RCC 7860 (cell line): ENCODE measurements at regions not wholly inside any gene's neighbourhood (a gene's known extent, or its start where the extent isn't known, plus 50 kb on each side); places are given as distances from the start of the nearest gene placed in this dataset.
"Not testable (repeated sequence)": the region's sequence is repeated elsewhere in the genome, so short reads cannot be mapped to it uniquely, and the experiment has no call there.

Experiments
- DNase-seq: peaks from one replicate; pipeline ENCODE4 v3.0.0-alpha.2; 2015; ENCODE audit warnings: low spot score
- FAIRE-seq: peaks from 2 replicates; lab custom pipeline; 2012; peaks lifted over from hg19 to GRCh38; lab: Jason Lieb, UNC

- no peak for FAIRE-seq
Measured at GRCh38 chr7:19390795-19391194, 245.6 kb upstream of the FERD3L start.

DNA sequence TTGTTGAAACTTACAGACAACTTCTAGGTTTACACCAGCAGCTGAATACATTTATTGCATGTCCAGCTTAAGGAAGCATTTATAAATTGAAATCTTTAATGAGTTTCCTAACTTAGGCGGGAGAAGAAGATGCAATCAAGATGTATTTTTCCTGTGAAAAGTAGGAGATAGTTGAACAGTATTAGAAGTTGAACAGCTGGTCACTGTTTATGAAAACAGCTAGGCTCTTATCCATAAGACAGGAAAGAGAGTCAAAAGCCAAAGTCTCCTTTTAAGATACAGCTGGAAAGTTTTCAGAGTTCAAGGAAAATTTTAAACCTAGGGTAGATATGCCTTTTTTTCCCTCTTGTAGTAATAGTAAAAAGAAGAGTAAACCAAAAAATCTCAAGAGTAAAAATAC, 236.1 kb upstream of the FERD3L start:
- FAIRE-seq (no peak), DNase-seq (no peak)

More at GRCh38 chr7:19390795-19391194, 245.6 kb upstream of the FERD3L start:
- no peak for DNase-seq

GRCh38 chr7:19378345-19378714, 233.1 kb upstream of the FERD3L start:
- DNase-seq: no peak
- FAIRE-seq: no peak

GRCh38 chr7:19377611-19378344, 232.6 kb upstream of the FERD3L start:
- DNase-seq: no peak
- no peak for FAIRE-seq

DNA sequence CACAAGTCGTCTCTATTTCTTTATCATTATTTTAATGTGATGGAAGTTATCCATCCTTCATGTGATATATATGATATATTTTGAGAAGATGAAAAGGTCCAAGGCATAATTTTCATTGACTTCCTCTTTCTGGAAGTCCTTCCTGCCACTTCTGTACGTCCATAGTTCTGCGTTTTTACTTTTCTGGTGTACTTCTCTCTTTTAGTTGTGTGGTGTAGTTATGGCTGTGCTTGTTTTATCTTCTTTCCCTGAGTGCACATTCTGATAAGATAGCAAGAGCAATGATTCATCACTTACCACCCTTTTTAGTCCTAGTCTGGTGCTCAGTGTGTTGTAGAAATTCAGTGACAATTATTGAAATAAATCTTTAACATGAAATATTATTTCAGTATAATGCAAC, 231.3 kb upstream of the FERD3L start:
- no peak for FAIRE-seq
- DNase-seq: no peak

GRCh38 chr7:19375976-19376375, 230.8 kb upstream of the FERD3L start:
- DNase-seq: no peak
- FAIRE-seq: no peak

DNA sequence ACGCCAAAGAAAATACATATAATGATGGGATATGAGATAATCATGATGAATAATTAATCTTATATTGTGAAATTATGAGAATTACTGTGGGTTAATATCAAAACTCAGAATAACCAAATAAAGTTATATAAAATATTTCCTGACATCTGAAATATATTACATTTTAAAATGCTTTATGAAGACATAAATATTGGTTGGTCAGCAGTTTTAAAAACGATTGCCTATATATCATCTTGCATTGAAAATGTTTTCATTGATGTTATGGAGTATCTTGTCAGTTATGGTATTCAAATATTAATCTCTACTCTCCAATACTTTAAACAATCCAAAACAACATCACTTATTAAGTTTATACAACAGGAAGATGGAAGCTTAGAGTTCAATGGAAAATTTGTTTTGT, 228.1 kb upstream of the FERD3L start:
- FAIRE-seq: no peak
- no peak for DNase-seq

DNA sequence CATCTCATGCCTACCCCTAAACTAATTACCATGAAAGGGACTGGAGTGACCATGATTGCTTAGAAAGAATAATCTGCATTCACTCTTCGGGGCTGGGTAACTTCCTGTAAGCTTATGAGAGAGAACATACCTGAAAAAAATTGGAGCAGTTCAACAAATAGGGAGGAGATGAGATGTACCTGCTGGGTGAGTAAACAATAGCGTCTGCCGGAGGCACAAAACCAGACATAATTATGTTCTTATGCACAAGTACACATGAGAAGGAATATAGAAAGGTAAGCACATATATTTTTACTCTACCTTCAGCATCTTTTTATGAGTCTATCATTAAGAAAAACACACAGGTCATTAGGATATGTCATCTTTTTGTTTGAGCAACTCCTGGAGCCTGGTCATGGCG, 224.6 kb upstream of the FERD3L start:
- DNase-seq (no peak), FAIRE-seq (no peak)

DNA sequence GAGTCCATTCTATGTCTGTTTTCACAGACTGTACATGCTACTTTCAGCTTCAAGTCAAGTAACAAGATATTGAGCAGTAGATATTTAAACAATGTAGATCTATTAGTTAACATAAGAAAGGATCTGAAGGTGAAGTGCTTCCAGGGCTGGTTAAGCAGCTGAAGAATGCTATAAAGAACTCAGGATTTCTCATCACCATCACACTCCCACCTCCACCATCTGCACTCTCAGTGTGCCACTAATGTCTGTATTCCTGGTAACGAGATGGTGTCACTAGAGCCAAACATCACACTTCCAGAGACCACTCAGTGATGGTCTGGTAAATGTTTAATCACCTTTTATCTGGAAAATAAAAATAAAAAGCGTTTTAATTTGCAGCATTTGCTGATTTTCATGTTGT, 224.0 kb upstream of the FERD3L start:
- FAIRE-seq (no peak), DNase-seq (no peak)

GRCh38 chr7:19368491-19368925, 223.3 kb upstream of the FERD3L start:
- no peak for FAIRE-seq
- DNase-seq: no peak

DNA sequence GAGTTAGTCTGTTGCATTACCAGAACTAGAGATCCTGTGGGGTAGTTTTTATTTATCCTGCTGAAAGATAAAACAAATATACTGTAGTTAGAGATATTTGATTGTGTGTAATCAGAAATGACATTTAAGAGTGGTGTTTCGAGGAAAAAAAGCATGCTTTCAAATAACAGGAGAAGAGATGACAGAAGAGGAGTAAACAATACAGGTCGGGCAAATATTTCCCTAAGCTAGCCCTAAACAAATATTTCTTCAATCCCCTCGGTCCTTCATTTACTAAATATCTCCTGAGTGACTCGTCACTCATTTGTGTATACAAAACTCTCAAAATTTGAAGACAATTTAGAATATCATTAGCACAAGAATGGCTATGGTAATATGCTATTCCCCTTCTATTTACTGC, 219.7 kb upstream of the FERD3L start:
- DNase-seq (no peak), FAIRE-seq (no peak)

- no peak for FAIRE-seq
Measured at GRCh38 chr7:19362099-19362498, 216.9 kb upstream of the FERD3L start.

DNA sequence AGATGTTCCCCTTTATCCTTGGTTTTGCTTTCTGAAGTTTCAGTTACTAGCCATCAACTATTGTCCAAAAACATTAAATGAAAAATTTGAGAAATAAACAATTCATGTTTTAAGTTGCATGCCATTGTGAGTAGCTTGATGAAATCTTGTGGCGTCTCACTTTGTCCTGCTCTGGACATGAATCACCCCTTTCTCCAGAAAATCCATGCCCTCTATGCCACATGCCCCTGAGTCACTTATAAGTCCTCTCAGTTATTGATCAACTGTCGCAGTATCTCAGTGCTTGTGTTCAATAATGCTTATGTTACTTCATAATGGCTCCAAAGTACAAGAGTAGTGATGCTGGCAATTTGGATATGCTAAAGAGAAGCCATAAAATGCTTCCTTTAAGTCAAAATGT, 208.0 kb upstream of the FERD3L start:
- no peak for DNase-seq
- FAIRE-seq: no peak

More at GRCh38 chr7:19362099-19362498, 216.9 kb upstream of the FERD3L start:
- no peak for DNase-seq

- DNase-seq (no peak), FAIRE-seq (no peak)
Measured at GRCh38 chr7:19352305-19352695, 207.1 kb upstream of the FERD3L start.

GRCh38 chr7:19351341-19352304, 206.4 kb upstream of the FERD3L start:
- DNase-seq (no peak), FAIRE-seq (no peak)

GRCh38 chr7:19339512-19339911, 194.3 kb upstream of the FERD3L start:
- DNase-seq: no peak
- no peak for FAIRE-seq

GRCh38 chr7:19338512-19338911, 193.3 kb upstream of the FERD3L start:
- FAIRE-seq, DNase-seq: not testable (repeated sequence)

DNA sequence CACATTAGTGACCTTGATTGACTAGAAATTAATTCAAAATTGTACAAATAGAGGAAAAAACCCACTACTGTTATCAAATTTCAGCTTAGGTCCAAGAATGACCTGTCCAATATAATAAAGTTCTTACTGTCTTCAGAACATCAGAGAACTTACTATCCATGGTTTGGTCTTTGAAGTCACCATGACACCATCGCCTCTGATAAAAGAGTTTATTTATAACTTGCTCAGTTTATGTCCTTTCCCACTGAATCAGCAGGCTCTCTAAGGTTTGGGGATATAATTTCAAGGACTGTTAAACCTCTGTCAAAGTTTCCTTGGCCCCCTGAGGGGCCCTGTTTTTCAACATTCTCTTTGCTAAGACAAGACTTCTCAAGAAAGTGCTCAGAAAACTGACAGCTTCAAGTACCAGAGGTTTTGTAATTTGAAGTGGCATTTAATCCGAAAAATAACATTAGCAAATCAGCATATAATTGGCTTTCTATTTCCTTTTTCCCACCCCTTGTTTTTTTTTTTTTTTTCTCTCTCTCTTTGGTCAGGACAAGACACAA, 191.7 kb upstream of the FERD3L start:
- no peak for FAIRE-seq
- DNase-seq: no peak

DNA sequence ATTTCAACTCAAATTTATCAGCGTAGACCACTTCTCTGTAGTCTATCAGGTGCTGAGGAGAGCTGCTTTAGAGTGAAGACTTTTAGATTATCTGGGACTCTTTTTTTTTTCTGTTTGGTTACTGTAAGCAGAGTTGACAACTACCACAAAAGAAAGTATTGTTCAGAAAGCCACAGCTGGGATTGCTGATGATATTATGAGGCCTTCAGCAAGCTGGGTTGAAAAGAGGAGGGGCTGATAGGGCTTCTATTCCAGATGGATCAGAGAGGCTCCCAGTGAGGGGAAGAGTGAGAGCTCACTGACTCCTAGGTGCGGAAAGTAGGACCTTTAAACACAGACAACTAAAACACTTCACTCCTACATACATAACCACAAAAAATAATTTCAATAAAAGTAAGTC, 188.5 kb upstream of the FERD3L start:
- DNase-seq: no peak
- no peak for FAIRE-seq

GRCh38 chr7:19327018-19327417, 181.8 kb upstream of the FERD3L start:
- FAIRE-seq (no peak), DNase-seq (no peak)

DNA sequence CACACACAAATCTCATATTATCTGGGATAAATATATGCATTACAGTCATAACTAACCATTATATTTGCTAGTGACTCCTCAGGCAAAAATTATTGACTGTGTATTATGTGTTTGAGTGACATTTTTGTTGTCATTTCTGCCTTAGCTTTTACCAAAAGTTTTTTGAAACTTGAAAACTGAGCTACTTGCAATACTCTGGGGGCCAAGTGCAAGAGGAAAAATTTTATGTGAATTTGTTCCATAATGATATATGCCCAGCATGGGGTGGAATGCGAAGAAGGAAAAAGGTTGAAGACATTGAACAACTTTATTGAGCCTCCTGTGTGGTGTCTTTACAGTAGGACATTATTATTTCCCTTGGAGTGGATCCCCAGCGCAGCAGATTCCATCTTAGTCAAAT, 176.8 kb upstream of the FERD3L start:
- no peak for FAIRE-seq
- DNase-seq: no peak

GRCh38 chr7:19318287-19318686, 173.1 kb upstream of the FERD3L start:
- no peak for FAIRE-seq

More at GRCh38 chr7:19318287-19318686, 173.1 kb upstream of the FERD3L start:
- DNase-seq: no peak
